Activated naive CD8-positive, alpha-beta T cell treated with anti-CD3 and anti-CD28 coated beads, Interleukin-2, amount 50 U/mL, for 24 hours (primary cell): ENCODE measurements at regions not wholly inside any gene's neighbourhood (a gene's known extent, or its start where the extent isn't known, plus 50 kb on each side); places are given as distances from the start of the nearest gene placed in this dataset.
A peak's percentile ranks its signal among the peaks of the same experiment; 100 is the strongest.

Experiments used
- ATAC-seq: fragments of 150-1000 bp; cut with Tn5 transposase; one replicate; pipeline ENCODE4 v1.10.0; 2021
- DNase-seq: peaks from one replicate; pipeline ENCODE4 v3.0.0; 2021
- H3K27ac Mint-ChIP-seq: one replicate; pipeline ENCODE4 v1.8.0; 2021; ENCODE audit warnings: mild to moderate bottlenecking, mixed read lengths
- H3K27me3 Mint-ChIP-seq: one replicate; pipeline ENCODE4 v1.8.0; 2021; ENCODE audit warnings: mixed read lengths
- H3K36me3 Mint-ChIP-seq: one replicate; pipeline ENCODE4 v1.8.0; 2021; ENCODE audit warnings: low read depth, mixed read lengths
- H3K4me1 Mint-ChIP-seq: one replicate; pipeline ENCODE4 v1.8.0; 2021; ENCODE audit warnings: mixed read lengths
- H3K4me3 Mint-ChIP-seq: one replicate; pipeline ENCODE4 v1.8.0; 2021; ENCODE audit warnings: mild to moderate bottlenecking, moderate library complexity, mixed read lengths
- H3K9me3 Mint-ChIP-seq: one replicate; pipeline ENCODE4 v1.8.0; 2021; ENCODE audit warnings: mixed read lengths

GRCh38 chr3:42020684-42021307 is 58.9 kb upstream of the ULK4 start:
- Mint-ChIP-seq H3K27ac (peak overlapping the region; percentile 50), H3K4me1 (peaks cover 94% of the 10 kb centered on the region)
- no peak for DNase-seq

GRCh38 chr3:42019953-42020260 is 58.0 kb upstream of the ULK4 start:
- H3K36me3 Mint-ChIP-seq: peaks cover 10% of the 10 kb centered on the region
- H3K4me3 Mint-ChIP-seq: no peak overlapping the region
- peaks cover 3% of the 10 kb centered on the region for H3K27me3 Mint-ChIP-seq
- ATAC-seq (no peak), DNase-seq (no peak)
- no peak overlapping the region for H3K27ac Mint-ChIP-seq
- peaks cover 94% of the 10 kb centered on the region for H3K4me1 Mint-ChIP-seq
- no peaks in the 10 kb centered on the region for H3K9me3 Mint-ChIP-seq

More at GRCh38 chr3:42020684-42021307, 58.9 kb upstream of the ULK4 start:
- no peaks in the 10 kb centered on the region for H3K9me3 Mint-ChIP-seq
- H3K36me3 Mint-ChIP-seq: peaks cover 10% of the 10 kb centered on the region
- H3K27me3 Mint-ChIP-seq: peaks cover 3% of the 10 kb centered on the region
- H3K4me3 Mint-ChIP-seq: peak overlapping the region; percentile 0
- peak; percentile 35 for ATAC-seq

GRCh38 chr3:42019144-42019952 is 57.4 kb upstream of the ULK4 start:
- Mint-ChIP-seq H3K9me3 (no peaks in the 10 kb centered on the region), H3K4me3 (no peak overlapping the region), H3K27ac (no peak overlapping the region), H3K36me3 (peaks cover 14% of the 10 kb centered on the region), H3K4me1 (peaks cover 94% of the 10 kb centered on the region), H3K27me3 (peaks cover 3% of the 10 kb centered on the region)
- DNase-seq (no peak), ATAC-seq (no peak)

- Mint-ChIP-seq H3K4me3 (peak overlapping the region; percentile 94), H3K27me3 (no peaks in the 10 kb centered on the region), H3K9me3 (no peaks in the 10 kb centered on the region), H3K4me1 (peaks cover 69% of the 10 kb centered on the region), H3K36me3 (peaks cover 10% of the 10 kb centered on the region), H3K27ac (peak overlapping the region; percentile 89)
- DNase-seq (peak; percentile 38), ATAC-seq (no peak)
Measured at GRCh38 chr3:42014921-42015533, 53.1 kb upstream of the ULK4 start.

- no peaks in the 10 kb centered on the region for H3K9me3 Mint-ChIP-seq
- peaks cover 10% of the 10 kb centered on the region for H3K36me3 Mint-ChIP-seq
- peak overlapping the region; percentile 94 for H3K4me3 Mint-ChIP-seq
- ATAC-seq (no peak), DNase-seq (no peak)
- H3K4me1 Mint-ChIP-seq: peaks cover 64% of the 10 kb centered on the region
- no peaks in the 10 kb centered on the region for H3K27me3 Mint-ChIP-seq
- peak overlapping the region; percentile 89 for H3K27ac Mint-ChIP-seq
Measured at GRCh38 chr3:42014458-42014920, 52.6 kb upstream of the ULK4 start.

GRCh38 chr3:42013691-42014457 is 52.0 kb upstream of the ULK4 start:
- Mint-ChIP-seq H3K4me3 (peak overlapping the region; percentile 94), H3K27ac (peak overlapping the region; percentile 89), H3K27me3 (no peaks in the 10 kb centered on the region), H3K36me3 (peaks cover 10% of the 10 kb centered on the region), H3K4me1 (peaks cover 59% of the 10 kb centered on the region), H3K9me3 (no peaks in the 10 kb centered on the region)
- ATAC-seq (peak; percentile 5), DNase-seq (peak; percentile 44)

- H3K27ac Mint-ChIP-seq: peak overlapping the region; percentile 89
- peak overlapping the region; percentile 81 for H3K4me3 Mint-ChIP-seq
- DNase-seq (peak; percentile 80), ATAC-seq (peak; percentile 83)
- peaks cover 51% of the 10 kb centered on the region for H3K4me1 Mint-ChIP-seq
- no peaks in the 10 kb centered on the region for H3K27me3 Mint-ChIP-seq
- peaks cover 10% of the 10 kb centered on the region for H3K36me3 Mint-ChIP-seq
- H3K9me3 Mint-ChIP-seq: no peaks in the 10 kb centered on the region
Measured at GRCh38 chr3:42012935-42013690, 51.2 kb upstream of the ULK4 start.

- peak overlapping the region; percentile 89 for H3K27ac Mint-ChIP-seq
- peak overlapping the region; percentile 81 for H3K4me3 Mint-ChIP-seq
- ATAC-seq (no peak), DNase-seq (no peak)
- H3K4me1 Mint-ChIP-seq: peaks cover 46% of the 10 kb centered on the region
- H3K36me3 Mint-ChIP-seq: peaks cover 10% of the 10 kb centered on the region
- no peaks in the 10 kb centered on the region for H3K9me3 Mint-ChIP-seq
- H3K27me3 Mint-ChIP-seq: no peaks in the 10 kb centered on the region
Measured at GRCh38 chr3:42012383-42012934, 50.6 kb upstream of the ULK4 start.
